GM12874 (cell line): ENCODE measurements at regions not wholly inside any gene's neighbourhood (a gene's known extent, or its start where the extent isn't known, plus 50 kb on each side); places are given as distances from the start of the nearest gene placed in this dataset.

ENCODE experiments used
- CTCF ChIP-seq: IDR thresholded peaks from 2 replicates; pipeline ENCODE4 v1.5.1; 2011; ENCODE audit warnings: low read depth, mild to moderate bottlenecking, control low read depth, low read length, moderate library complexity; ENCODE audit not compliant: insufficient read depth

- TF ChIP-seq CTCF, result no peak
Measured at GRCh38 chr6:134546962-134547645, 229.2 kb upstream of the SGK1 start.

DNA sequence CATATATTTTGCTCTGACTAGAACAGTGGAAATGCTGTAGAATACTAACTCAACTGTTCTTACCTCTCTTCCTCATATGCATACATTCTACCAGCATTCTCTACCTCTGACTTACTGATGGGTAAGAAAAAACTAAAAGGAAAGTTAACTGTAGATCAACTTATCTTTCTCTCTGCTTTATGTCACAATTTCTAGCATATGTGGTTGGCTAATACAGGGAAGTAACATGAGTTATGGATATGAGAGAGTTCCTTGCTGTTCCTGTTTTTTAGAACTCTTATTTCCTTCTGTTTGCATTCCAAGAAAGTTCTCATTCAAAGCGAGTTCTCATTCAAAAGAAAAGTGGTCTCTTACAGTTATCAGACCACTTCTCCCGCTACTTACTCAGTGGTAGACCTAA, 226.8 kb upstream of the SGK1 start:
- TF ChIP-seq CTCF, result no peak

- no peak for TF ChIP-seq CTCF
Measured at GRCh38 chr6:134543128-134543527, 225.2 kb upstream of the SGK1 start.

DNA sequence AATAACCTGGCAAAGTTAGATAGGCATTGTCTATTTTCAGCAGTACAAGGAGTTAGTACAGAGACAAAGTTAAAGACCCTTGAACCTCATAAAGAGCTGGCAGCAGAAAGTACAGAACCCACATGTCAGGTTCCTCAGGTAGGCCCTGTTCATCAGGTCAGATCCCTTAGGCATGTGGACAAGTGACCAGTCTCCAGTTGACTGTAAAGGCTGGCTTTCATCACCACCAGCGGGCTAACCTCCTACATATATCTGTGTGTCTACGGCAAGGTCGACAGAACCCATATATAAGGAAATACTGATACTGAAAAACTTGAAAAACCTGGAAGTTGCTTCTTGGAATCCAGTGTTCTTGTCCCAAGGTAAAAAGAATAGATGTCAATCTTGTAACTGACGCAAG, 223.1 kb upstream of the SGK1 start:
- TF ChIP-seq CTCF, result no peak

DNA sequence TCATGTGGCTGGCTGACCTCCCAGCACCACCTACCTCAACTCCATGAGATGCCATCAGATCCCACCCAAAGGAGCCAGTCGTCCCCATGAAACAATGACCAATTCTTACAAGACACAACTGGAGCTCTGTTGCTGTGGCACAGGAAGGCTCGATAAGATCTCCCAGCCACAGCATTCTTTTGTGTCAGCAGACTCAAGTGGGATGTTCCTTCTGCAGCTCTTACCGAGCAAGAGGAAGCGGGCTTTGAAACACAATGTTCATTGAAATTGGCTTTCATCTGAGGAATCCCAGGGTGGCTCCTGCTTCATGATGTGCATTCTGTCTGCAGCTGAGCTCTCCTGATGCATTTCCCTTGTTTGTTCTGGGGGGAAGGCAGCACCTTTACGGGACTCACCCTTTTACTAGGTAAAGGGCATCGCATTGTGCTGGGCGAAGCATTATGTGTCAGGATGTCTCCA, 222.0 kb upstream of the SGK1 start:
- no peak for TF ChIP-seq CTCF

GRCh38 chr6:134537146-134537555, 219.2 kb upstream of the SGK1 start:
- TF ChIP-seq CTCF, result no peak

GRCh38 chr6:134535831-134536230, 217.9 kb upstream of the SGK1 start:
- TF ChIP-seq CTCF, result no peak

DNA sequence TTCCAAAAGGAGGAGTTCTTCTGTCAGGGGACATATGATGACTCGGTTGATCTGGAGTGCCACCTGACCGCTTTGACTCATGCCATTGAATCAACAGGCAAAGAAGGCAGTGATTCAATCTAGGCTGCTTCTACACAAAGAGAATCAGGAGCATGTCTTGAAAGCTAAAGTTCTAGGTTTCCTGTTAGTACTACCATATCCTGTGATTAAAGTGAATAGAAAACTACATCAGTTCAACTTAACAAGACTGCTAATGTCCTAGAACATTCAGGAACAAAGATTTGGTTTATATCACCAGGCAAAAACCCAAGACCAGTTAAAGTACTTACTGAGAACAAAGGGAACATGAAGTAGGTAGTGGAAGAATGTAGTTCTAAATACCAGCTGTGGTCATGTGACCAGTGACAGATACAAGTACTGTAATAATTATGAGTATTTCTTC, 216.8 kb upstream of the SGK1 start:
- TF ChIP-seq CTCF, result no peak
